T-helper 17 cell (primary cell): ENCODE measurements at regions not wholly inside any gene's neighbourhood (a gene's known extent, or its start where the extent isn't known, plus 50 kb on each side); places are given as distances from the start of the nearest gene placed in this dataset.

Experiments used
- ATAC-seq: fragments of 150-1000 bp; cut with Tn5 transposase; 2 replicates; pipeline ENCODE4 v1.10.0; 2021; ENCODE audit warnings: mild to moderate bottlenecking, moderate library complexity
- DNase-seq, 3 donors: peaks; one replicate each; pipeline versions ENCODE4 v3.0.0 to v3.0.0-alpha.2; 2020 to 2021
- H3K9me3 ChIP-seq: one replicate; pipeline ENCODE4 v1.7.0; 2013; ENCODE audit warnings: low read length, mild to moderate bottlenecking; ENCODE audit not compliant: control insufficient read depth, poor library complexity, severe bottlenecking
- H3K27ac Mint-ChIP-seq: one replicate; pipeline ENCODE4 v1.8.0; 2022; ENCODE audit warnings: mild to moderate bottlenecking, moderate library complexity, mixed read lengths
- H3K27me3 Mint-ChIP-seq: one replicate; pipeline ENCODE4 v1.8.0; 2022; ENCODE audit warnings: mixed read lengths
- H3K36me3 Mint-ChIP-seq: one replicate; pipeline ENCODE4 v1.8.0; 2022; ENCODE audit warnings: low read depth, mixed read lengths
- H3K4me1 Mint-ChIP-seq: one replicate; pipeline ENCODE4 v1.8.0; 2022; ENCODE audit warnings: mild to moderate bottlenecking, mixed read lengths
- H3K4me3 Mint-ChIP-seq: one replicate; pipeline ENCODE4 v1.8.0; 2022; ENCODE audit warnings: mild to moderate bottlenecking, moderate library complexity, mixed read lengths

- Mint-ChIP-seq H3K4me1 (peaks cover 5% of the 10 kb centered on the region), H3K27ac (no peak overlapping the region), H3K36me3 (peaks cover 2% of the 10 kb centered on the region), H3K27me3 (no peaks in the 10 kb centered on the region), H3K4me3 (no peak overlapping the region)
- ATAC-seq: no peak
- DNase-seq: no peak
- no peaks in the 10 kb centered on the region for H3K9me3 ChIP-seq
These were observed 115.5 kb upstream of the ACSL4 start for GRCh38 chrX:109848461-109849050.

- Mint-ChIP-seq H3K4me1 (no peaks in the 10 kb centered on the region), H3K4me3 (no peak overlapping the region), H3K27ac (no peak overlapping the region), H3K36me3 (no peaks in the 10 kb centered on the region), H3K27me3 (no peaks in the 10 kb centered on the region)
- DNase-seq (no peak), ATAC-seq (no peak)
- no peaks in the 10 kb centered on the region for H3K9me3 ChIP-seq
These were observed 121.0 kb upstream of the ACSL4 start for GRCh38 chrX:109854096-109854495.

- Mint-ChIP-seq H3K36me3 (no peaks in the 10 kb centered on the region), H3K27me3 (no peaks in the 10 kb centered on the region), H3K27ac (no peak overlapping the region), H3K4me3 (no peak overlapping the region), H3K4me1 (no peaks in the 10 kb centered on the region)
- DNase-seq (no peak), ATAC-seq (no peak)
- no peaks in the 10 kb centered on the region for H3K9me3 ChIP-seq
These were observed 122.4 kb upstream of the ACSL4 start for GRCh38 chrX:109855501-109855900.

- DNase-seq: peak in 1 of 3 donors; percentile 4
- no peak for ATAC-seq
- no peaks in the 10 kb centered on the region for H3K36me3 Mint-ChIP-seq
- no peaks in the 10 kb centered on the region for H3K4me1 Mint-ChIP-seq
- no peak overlapping the region for H3K4me3 Mint-ChIP-seq
- no peaks in the 10 kb centered on the region for H3K27me3 Mint-ChIP-seq
- no peak overlapping the region for H3K27ac Mint-ChIP-seq
- no peaks in the 10 kb centered on the region for H3K9me3 ChIP-seq
These were observed 123.9 kb upstream of the ACSL4 start for GRCh38 chrX:109856974-109857373.

- H3K27ac Mint-ChIP-seq: no peak overlapping the region
- no peaks in the 10 kb centered on the region for H3K36me3 Mint-ChIP-seq
- no peaks in the 10 kb centered on the region for H3K9me3 ChIP-seq
- H3K4me1 Mint-ChIP-seq: no peaks in the 10 kb centered on the region
- ATAC-seq: no peak
- no peak for DNase-seq
- H3K27me3 Mint-ChIP-seq: no peaks in the 10 kb centered on the region
- H3K4me3 Mint-ChIP-seq: no peak overlapping the region
These were observed 124.6 kb upstream of the ACSL4 start for GRCh38 chrX:109857584-109858228.

GRCh38 chrX:109858602-109859341, 125.7 kb upstream of the ACSL4 start:
- Mint-ChIP-seq H3K4me1 (no peaks in the 10 kb centered on the region), H3K27me3 (no peaks in the 10 kb centered on the region), H3K4me3 (no peak overlapping the region), H3K36me3 (no peaks in the 10 kb centered on the region), H3K27ac (no peak overlapping the region)
- no peak for ATAC-seq
- H3K9me3 ChIP-seq: no peaks in the 10 kb centered on the region
- DNase-seq: no peak

- H3K27ac Mint-ChIP-seq: no peak overlapping the region
- H3K27me3 Mint-ChIP-seq: no peaks in the 10 kb centered on the region
- H3K9me3 ChIP-seq: no peaks in the 10 kb centered on the region
- no peak for DNase-seq
- H3K36me3 Mint-ChIP-seq: no peaks in the 10 kb centered on the region
- ATAC-seq: no peak
- H3K4me1 Mint-ChIP-seq: no peaks in the 10 kb centered on the region
- H3K4me3 Mint-ChIP-seq: no peak overlapping the region
These were observed 126.6 kb upstream of the ACSL4 start for GRCh38 chrX:109859651-109860050.

- H3K4me3 Mint-ChIP-seq: no peak overlapping the region
- H3K9me3 ChIP-seq: no peaks in the 10 kb centered on the region
- H3K36me3 Mint-ChIP-seq: no peaks in the 10 kb centered on the region
- H3K27me3 Mint-ChIP-seq: no peaks in the 10 kb centered on the region
- no peak overlapping the region for H3K27ac Mint-ChIP-seq
- DNase-seq (no peak), ATAC-seq (no peak)
- no peaks in the 10 kb centered on the region for H3K4me1 Mint-ChIP-seq
These were observed 129.4 kb upstream of the ACSL4 start for GRCh38 chrX:109862433-109862832.

- ATAC-seq (no peak), DNase-seq (no peak)
- Mint-ChIP-seq H3K27ac (no peak overlapping the region), H3K36me3 (no peaks in the 10 kb centered on the region), H3K27me3 (no peaks in the 10 kb centered on the region), H3K4me1 (no peaks in the 10 kb centered on the region), H3K4me3 (no peak overlapping the region)
- H3K9me3 ChIP-seq: no peaks in the 10 kb centered on the region
These were observed 130.8 kb upstream of the ACSL4 start for GRCh38 chrX:109863811-109864210.

GRCh38 chrX:109871121-109871888, 131.6 kb upstream of the TMEM164 start:
- H3K27ac Mint-ChIP-seq: no peak overlapping the region
- H3K4me3 Mint-ChIP-seq: no peak overlapping the region

GRCh38 chrX:109872021-109872732, 130.7 kb upstream of the TMEM164 start:
- no peaks in the 10 kb centered on the region for H3K27me3 Mint-ChIP-seq
- H3K36me3 Mint-ChIP-seq: no peaks in the 10 kb centered on the region
- no peaks in the 10 kb centered on the region for H3K4me1 Mint-ChIP-seq
- DNase-seq: no peak
- no peak overlapping the region for H3K27ac Mint-ChIP-seq
- no peak for ATAC-seq
- H3K4me3 Mint-ChIP-seq: no peak overlapping the region
- no peaks in the 10 kb centered on the region for H3K9me3 ChIP-seq

More at GRCh38 chrX:109871121-109871888, 131.6 kb upstream of the TMEM164 start:
- DNase-seq: no peak
- Mint-ChIP-seq H3K36me3 (no peaks in the 10 kb centered on the region), H3K27me3 (no peaks in the 10 kb centered on the region), H3K4me1 (no peaks in the 10 kb centered on the region)
- no peak for ATAC-seq
- H3K9me3 ChIP-seq: no peaks in the 10 kb centered on the region

GRCh38 chrX:109873574-109873973, 129.3 kb upstream of the TMEM164 start:
- Mint-ChIP-seq H3K4me1 (peaks cover 2% of the 10 kb centered on the region), H3K27me3 (peaks cover 1% of the 10 kb centered on the region), H3K27ac (no peak overlapping the region), H3K36me3 (no peaks in the 10 kb centered on the region), H3K4me3 (no peak overlapping the region)
- ATAC-seq: no peak
- no peak for DNase-seq
- no peaks in the 10 kb centered on the region for H3K9me3 ChIP-seq

GRCh38 chrX:109873983-109874382, 128.9 kb upstream of the TMEM164 start:
- Mint-ChIP-seq H3K36me3 (no peaks in the 10 kb centered on the region), H3K4me3 (no peak overlapping the region), H3K27ac (no peak overlapping the region), H3K4me1 (peaks cover 2% of the 10 kb centered on the region), H3K27me3 (peaks cover 5% of the 10 kb centered on the region)
- H3K9me3 ChIP-seq: no peaks in the 10 kb centered on the region
- no peak for DNase-seq
- no peak for ATAC-seq
